C4-2B (cell line): ENCODE measurements at regions not wholly inside any gene's neighbourhood (a gene's known extent, or its start where the extent isn't known, plus 50 kb on each side); places are given as distances from the start of the nearest gene placed in this dataset.

Experiments used
- CTCF ChIP-seq: fragments of 450-650 bp; conservative IDR thresholded peaks from 2 replicates; pipeline ENCODE4 v1.5.1; 2017; ENCODE audit warnings: mild to moderate bottlenecking
- ZFX ChIP-seq: fragments of 450-650 bp; IDR thresholded peaks from 2 replicates; pipeline ENCODE4 v1.6.1; 2017

DNA sequence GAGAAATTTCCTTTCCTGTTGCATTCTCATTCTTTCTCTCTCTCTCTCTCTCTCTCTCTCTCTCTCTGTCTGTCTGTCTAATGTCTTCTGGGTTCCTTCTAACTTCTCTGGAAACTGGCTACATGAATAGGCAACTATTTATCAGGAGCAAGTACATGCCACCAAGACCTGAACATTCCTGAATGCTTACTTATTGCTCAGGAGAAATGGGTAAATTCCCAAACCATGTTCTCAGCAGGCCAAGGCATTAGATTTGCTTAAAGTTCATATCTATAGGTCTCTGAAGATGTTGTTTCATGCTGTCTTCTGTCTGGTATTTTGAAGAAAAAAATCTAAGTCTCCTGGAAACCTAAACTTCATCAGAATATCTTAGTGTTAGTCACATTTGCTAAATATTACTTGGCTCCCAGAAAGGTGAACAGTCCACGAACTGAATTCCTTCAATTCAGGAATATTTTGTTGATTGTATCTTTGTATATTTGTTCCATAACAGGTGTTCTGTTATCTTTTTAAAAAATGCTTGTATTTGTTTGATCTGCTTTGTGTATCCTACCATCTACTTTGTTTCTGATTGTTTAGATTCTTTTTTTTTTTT lies 77.2 kb upstream of the FIGN start:
- no peak for TF ChIP-seq CTCF
- TF ChIP-seq ZFX: no peak
